ENCODE measurements at regions not wholly inside any gene's neighbourhood (a gene's known extent, or its start where the extent isn't known, plus 50 kb on each side); places are given as distances from the start of the nearest gene placed in this dataset.
"Not testable (repeated sequence)": the region's sequence is repeated elsewhere in the genome, so short reads cannot be mapped to it uniquely, and the experiment has no call there.

- intact Hi-C loops (cut with DNase I; ENCODE audit: low total_unique reads) (no loop called here), in situ Hi-C loops (cut with MboI; ENCODE audit: low sequenced_read_pairs in 4 of 4) (loop anchor here in 2 of 4 donors (25.0 kb wide), 2 partner anchors 472 to 1347 kb away; no protein-coding TSS in a partner anchor)
- Histone ChIP-seq H3K27ac (no peak overlapping the region), H3K4me1 (no peaks in the 10 kb centered on the region), H3K4me3 (no peak overlapping the region), H3K36me3 (no peaks in the 10 kb centered on the region), H3K9me3 (no peaks in the 10 kb centered on the region), H3K27me3 (peaks cover 0 to 7% (median 0%) of the 10 kb centered on the region in 3 donors)
- TF ChIP-seq CTCF (IDR thresholded peaks at IDR 0.05 in 4 of 5, conservative IDR thresholded peaks at IDR 0.05 in 1 of 5): no peak
- no peak for TF ChIP-seq POLR2A (IDR thresholded peaks at IDR 0.05)
- ATAC-seq (no peak), DNase-seq (no peak)
Measured at GRCh38 chr11:116683982-116684381, 88.8 kb downstream of the BUD13 start.

DNA sequence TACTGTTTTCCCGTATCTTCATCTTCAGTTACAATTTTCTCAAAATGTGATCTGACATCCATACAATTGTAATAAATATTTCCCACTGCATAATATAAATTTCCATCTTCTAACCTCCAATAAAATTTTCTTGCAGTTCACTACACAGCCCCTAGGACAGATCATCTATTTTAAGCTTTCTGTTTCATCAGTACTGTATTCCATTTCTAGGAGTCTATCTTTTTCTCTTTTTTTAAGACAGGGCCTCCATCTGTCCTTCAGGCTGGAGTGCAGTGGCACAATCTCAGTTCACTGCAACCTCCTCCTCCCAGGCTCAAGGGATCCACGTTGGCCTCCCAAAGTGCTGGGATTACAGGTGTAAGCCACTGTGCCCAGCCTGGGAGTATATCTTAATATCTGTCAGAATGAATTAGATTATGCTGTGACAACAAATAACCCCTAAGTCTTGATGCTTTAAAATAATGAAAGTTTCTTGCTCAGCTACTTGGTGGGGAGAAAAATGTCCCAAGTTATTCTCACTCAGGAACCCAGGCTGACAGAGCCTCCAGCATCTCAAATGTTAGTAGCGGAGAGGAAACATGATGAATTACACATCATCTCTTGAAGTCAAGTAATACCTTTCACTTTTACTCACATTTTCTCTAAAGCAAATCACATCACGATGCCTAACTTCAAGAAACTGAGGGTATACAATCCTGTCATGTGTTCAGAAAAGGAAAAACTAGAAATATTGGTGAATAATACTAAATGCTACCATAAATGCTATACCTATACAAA, 92.2 kb downstream of the BUD13 start:
- in situ Hi-C loops (cut with MboI; ENCODE audit: low sequenced_read_pairs in 4 of 4): loop anchor here in 2 of 4 donors (25.0 kb wide), 2 partner anchors 468 to 1343 kb away; no protein-coding TSS in a partner anchor

DNA sequence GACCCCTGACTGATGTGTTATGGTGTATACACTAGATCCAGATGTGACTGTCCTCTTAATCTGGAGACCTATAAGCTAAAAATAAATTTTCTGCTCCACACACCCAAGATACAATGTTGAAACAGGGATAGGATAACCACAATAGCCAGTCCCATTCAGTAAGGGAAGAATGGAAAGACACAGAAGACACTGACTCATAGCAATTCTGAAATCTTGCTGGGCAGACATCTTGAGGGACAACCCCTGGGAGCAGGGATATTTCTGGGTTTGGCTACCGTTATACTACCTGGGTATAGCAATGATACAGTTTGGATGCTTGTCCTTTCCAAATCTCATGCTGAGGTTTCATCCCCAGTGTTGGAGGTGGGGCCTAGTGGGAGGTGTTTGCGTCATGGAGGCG, 93.9 kb downstream of the BUD13 start:
- no peaks in the 10 kb centered on the region for H3K9me3 ChIP-seq
- intact Hi-C loops (cut with DNase I; ENCODE audit: low total_unique reads): no loop called here
- in situ Hi-C loops (cut with MboI; ENCODE audit: low sequenced_read_pairs in 4 of 4): loop anchor here in 2 of 4 donors (25.0 kb wide), 2 partner anchors 467 to 1342 kb away; no protein-coding TSS in a partner anchor
- no peaks in the 10 kb centered on the region for H3K36me3 ChIP-seq
- no peaks in the 10 kb centered on the region for H3K4me1 ChIP-seq
- no peak overlapping the region for H3K27ac ChIP-seq
- no peak overlapping the region for H3K4me3 ChIP-seq
- TF ChIP-seq POLR2A (IDR thresholded peaks at IDR 0.05): no peak
- TF ChIP-seq CTCF (IDR thresholded peaks at IDR 0.05 in 4 of 5, conservative IDR thresholded peaks at IDR 0.05 in 1 of 5): no peak
- no peaks in the 10 kb centered on the region for H3K27me3 ChIP-seq
- ATAC-seq (no peak), DNase-seq (no peak)

More for the DNA sequence above, 92.2 kb downstream of the BUD13 start:
- H3K27me3 ChIP-seq: no peaks in the 10 kb centered on the region
- intact Hi-C loops (cut with DNase I; ENCODE audit: low total_unique reads): no loop called here
- H3K36me3 ChIP-seq: no peaks in the 10 kb centered on the region
- ATAC-seq: no peak
- TF ChIP-seq CTCF (IDR thresholded peaks at IDR 0.05 in 4 of 5, conservative IDR thresholded peaks at IDR 0.05 in 1 of 5) (no peak), POLR2A (IDR thresholded peaks at IDR 0.05) (no peak)
- H3K9me3 ChIP-seq: no peaks in the 10 kb centered on the region
- no peaks in the 10 kb centered on the region for H3K4me1 ChIP-seq
- no peak overlapping the region for H3K4me3 ChIP-seq
- H3K27ac ChIP-seq: no peak overlapping the region
- DNase-seq: no peak

DNA sequence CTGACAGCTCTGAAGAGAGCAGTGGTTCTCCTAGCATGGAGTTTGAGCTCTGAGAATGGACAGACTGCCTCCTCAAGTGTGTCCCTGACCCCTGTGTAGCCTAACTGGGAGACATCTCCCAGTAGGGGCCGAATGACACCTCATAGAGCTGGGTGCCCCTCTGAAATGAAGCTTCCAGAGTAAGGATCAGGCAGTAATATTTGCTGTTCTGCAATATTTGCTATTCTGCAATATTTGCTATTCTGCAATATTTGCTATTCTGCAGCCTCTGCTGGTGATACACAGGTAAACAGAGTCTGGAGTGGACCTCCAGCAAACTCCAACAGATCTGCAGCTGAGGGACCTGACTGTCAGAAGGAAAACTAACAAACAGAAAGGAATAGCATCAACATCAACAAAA, 105.5 kb downstream of the BUD13 start:
- ATAC-seq; H3K4me1 ChIP-seq; in situ Hi-C loops (cut with MboI; ENCODE audit: low sequenced_read_pairs in 4 of 4); H3K36me3 ChIP-seq; intact Hi-C loops (cut with DNase I; ENCODE audit: low total_unique reads); DNase-seq; H3K4me3 ChIP-seq; H3K27ac ChIP-seq; H3K9me3 ChIP-seq; H3K27me3 ChIP-seq: not testable (repeated sequence)

GRCh38 chr11:116666673-116667249, 106.0 kb downstream of the BUD13 start:
- in situ Hi-C loops (cut with MboI; ENCODE audit: low sequenced_read_pairs in 4 of 4); intact Hi-C loops (cut with DNase I; ENCODE audit: low total_unique reads); H3K4me1 ChIP-seq; H3K36me3 ChIP-seq; H3K27ac ChIP-seq; H3K4me3 ChIP-seq; DNase-seq; ATAC-seq; H3K9me3 ChIP-seq; H3K27me3 ChIP-seq: not testable (repeated sequence)

Measured in gastrocnemius medialis (tissue), 4 donors.